Epidermal melanocyte (primary cell): ENCODE measurements at regions not wholly inside any gene's neighbourhood (a gene's known extent, or its start where the extent isn't known, plus 50 kb on each side); places are given as distances from the start of the nearest gene placed in this dataset.

Experiments
- DNase-seq: peaks from one replicate; pipeline ENCODE4 v3.0.0; 2011; ENCODE audit warnings: low spot score; ENCODE audit not compliant: insufficient read length

DNA sequence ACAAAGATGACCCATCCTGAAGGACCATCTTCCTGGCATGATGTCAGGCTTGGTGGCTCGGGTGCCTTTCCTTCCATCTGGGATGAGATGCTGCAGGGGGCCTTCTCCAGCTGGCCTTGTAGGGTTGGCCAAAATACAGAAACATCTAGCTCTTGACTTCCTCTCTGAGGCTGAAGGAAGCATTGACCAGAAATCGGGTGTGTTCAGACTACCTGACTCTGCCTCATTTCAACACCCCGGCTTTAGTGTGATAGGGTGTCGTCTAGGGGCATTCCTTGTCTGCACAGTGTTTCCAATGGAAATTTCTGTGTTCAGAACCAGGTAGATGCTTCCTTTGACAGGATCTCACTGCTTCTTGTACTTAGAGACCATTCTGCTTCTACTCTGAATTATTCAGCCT, 115.7 kb upstream of the SPRED2 start:
- no peak for DNase-seq

DNA sequence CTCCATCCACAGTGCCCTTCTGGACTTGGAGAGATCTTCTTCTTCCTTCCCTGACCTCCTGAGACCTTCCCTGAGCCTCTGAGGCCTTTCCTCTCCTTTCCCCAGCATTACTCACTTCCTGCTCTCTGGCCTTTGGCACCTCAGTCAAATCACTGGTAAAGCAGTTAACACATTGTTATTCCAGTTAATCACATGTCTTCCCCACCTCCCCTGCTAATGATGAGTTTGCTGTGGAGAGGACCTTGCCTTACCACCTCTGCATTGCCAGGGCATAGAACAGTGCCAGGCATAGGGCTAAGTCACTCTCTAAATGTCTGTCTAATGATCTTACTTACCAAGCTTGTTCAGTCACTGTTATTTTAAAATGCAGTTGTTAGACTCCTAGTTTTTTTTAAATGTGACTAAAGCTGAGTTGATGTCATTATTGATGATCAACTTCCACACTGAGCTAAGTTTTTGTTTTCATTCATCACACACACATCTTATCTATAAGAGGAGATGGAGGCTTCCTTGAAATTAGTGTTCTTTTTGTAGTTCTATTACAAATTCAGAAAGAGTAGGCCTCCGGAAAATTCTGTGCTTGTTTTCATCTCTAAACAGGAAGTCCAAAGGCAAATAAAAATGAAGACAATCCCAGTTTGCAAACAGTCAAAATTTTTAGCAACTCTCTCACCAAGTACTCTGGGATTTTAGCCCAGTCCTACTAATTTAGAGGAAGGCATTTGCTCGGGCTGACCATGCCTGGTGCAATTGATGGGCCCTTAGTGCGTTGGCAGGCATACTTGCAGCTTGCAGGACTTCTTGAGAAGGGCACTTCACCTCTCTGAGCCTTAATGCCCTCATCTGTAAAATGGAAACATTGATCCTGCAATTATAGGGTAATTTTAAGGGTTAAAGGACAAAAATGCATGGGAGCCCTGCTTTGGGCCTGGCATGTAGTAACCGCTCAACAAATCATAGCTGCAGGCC, 113.7 kb upstream of the SPRED2 start:
- no peak for DNase-seq

DNA sequence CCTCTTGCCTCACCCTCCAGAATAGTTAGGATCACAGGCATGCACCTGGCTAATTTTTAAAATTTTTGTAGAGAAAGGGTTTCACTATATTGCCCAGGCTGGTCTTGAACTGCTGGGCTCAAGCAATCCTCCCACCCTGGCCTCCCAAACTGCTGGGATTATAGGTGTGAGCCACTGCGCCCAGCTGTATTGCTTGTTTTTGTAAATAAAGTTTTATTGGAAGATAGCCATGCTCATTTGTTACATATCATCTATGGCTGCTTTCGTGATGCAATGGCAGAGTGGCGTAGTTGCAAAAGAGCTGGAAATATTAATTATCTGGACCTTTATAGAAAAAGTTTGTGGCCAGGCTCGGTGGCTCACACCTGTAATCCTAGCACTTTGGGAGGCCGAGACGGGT, 109.4 kb upstream of the SPRED2 start:
- DNase-seq = no peak

DNA sequence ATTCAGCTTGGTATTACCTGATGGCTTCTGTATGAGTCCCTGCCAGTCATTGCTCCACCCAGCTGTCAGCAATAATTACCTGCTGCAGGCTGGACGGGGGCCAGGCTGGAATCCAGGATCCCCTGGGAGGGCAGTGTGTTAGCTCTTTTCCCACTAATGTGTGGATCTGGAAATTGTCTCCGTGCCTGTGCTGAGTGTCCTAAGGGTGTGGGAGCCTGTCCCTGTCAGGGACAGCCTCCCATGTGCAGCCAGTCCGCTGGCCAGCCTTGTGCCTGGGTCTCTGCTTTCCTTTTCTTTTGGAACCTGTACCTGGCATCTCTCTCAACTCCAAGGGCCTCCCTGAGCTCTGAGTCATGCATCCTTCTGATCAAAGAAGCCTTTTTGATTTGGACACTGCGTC, 107.2 kb upstream of the SPRED2 start:
- DNase-seq = no peak

DNA sequence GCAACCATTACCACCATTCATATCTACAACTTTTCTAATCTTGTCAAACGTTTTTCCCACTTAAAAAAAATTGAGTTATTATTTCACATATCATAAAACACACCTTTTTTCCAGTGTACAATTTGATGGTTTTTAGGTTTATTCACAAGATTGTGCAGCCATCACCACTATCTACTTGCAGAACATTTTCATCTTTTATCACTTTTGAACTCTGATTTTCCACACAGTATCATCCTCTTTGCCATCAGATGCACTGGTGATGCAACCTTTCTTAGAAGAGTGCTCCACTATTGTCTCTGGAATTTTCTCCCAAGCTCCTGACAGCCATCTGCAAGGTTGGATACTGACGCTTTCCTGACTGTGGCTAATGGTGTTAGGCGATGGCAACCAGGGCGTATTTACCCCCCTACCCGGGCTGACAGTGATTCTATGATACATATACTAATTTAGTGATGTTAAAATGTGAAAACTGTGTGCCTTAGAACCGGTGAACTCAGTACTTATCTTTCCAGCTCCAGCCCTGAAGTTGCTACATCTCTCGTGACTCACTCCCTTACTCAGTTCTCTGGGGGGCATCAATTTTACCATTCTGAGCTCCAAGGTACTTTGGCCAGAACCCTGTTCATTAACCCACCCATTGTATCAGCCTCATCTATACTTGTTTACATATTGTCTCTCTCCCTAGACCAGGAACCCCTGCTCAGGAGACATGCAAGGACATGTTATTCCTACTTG, 105.4 kb upstream of the SPRED2 start:
- no peak for DNase-seq

DNA sequence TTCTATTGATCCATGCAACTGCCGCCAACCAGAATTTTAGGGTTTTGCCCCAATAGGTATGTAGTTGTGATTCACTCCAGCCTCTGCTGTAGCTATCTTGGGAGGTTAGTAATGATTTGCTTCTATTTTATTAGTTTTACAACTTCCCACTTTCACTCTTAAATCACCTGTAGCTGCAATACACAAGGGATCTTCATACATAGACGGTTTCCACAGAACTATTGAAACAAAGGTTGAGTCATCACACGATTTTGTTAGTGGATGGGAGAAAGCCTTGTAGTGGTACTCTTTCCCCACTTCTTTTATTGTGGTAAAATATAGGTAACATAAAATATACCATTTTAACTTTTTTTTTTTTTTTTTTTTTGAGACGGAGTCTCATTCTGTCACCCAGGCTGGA, 104.2 kb upstream of the SPRED2 start:
- no peak for DNase-seq

DNA sequence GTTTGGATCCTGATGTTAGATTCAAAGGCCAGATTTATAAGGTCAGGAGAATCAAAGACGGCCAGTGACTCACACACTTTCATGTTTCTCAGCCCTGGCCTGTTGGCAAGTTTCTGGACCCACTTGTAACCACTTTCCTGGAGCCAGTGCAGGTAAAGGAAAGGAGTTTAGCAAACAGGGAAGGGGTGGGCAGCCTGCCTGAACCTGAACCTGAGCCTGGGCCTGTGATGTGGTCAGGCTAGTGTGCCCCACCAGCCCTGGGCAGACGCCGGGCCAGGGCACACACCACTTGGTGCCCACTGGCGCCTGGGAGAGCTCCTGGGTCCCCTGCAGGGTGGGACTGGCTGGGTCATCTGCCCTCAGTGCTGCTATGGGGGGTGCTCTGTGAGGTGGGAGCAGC, 100.5 kb upstream of the SPRED2 start:
- DNase-seq = no peak

DNA sequence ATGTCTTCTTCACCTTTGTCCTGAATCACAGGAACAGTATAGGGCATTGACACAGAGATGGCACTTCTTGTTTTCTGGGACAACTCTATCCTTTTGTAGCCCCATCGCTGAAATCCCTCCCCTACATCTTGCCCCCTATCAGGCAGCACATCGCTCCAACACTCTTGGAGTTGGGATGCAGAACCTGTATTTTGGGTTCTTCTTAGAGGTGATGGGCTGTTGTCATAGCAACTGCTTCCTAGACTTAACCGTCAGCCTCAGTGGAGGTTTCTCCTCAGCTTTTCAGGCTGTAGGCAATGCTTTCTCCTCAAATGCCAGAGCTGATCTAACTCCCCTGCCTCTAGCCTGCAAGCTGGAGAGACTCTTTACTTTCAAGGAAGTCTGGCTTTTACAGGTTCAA, 99.9 kb upstream of the SPRED2 start:
- DNase-seq = no peak

DNA sequence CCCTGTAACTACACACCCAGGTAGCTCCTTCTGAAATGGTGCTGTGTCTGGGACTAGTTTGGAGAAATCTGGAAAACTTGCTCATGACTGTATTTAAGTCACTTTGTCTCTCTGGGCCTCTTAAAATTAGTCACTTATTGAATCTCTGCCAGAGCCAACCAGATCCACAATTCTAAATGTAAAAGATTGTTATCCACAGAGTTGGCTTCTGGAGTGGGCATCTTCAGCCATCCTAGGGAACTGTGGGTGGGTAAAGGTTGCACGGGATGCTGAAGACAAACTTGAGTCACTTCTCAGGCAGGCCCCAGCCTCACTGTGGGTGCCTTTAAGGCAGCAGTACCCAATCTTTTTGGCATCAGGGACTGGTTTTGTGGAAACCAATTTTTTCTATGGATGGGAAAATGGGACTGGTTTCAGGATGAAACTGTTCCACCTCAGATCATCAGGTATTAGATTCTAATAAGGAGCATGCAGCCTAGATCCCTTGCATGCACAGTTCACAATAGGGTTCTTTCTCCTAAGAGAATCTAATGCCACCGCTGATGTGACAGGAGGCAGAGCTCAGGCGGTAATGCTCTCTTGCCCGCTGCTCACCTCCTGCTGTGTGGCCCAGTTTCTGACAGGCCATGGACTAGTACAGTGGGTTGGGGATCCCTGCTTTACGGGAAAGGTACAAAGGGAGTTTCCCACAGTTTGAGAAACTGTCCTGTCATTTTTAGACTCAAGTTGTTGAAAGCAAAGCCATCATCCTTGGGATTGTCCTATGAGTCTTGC, 98.3 kb upstream of the SPRED2 start:
- DNase-seq = no peak

DNA sequence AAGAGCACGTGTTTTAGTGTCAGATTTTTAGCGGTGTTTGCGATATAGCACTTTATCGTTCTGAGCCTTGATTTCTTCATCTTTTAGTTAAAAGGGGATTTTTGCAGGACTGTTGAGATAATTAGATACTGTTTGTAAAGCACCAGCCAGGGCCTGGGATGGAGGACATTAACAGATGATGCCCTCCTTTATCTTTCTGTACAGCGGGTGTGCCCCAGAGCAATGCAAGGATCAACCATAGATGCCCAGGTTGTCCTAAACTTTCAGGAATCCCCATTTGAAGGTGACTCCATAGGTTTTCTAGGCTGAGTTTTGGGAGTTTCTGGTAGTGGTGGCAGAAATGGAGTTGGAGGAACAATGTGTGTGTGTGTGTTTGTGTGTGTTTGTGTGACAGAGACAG, 97.0 kb upstream of the SPRED2 start:
- DNase-seq = no peak

DNA sequence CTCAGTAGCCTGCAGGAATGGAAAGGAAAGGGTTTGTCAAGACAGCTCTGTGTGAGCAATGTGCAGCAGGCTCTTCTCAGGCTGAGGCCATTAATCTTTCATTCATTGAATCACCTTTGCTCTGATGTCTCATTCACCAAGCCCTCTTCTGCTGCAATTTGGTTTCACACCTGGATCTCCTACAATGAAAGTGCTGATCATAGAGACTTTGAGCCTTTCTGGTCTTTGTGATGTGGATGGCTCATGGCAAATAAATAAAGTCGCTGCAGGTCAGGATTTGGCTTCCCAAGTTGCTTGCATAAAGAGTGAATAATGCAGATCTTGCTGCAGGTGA, 95.8 kb upstream of the SPRED2 start:
- DNase-seq = no peak

DNA sequence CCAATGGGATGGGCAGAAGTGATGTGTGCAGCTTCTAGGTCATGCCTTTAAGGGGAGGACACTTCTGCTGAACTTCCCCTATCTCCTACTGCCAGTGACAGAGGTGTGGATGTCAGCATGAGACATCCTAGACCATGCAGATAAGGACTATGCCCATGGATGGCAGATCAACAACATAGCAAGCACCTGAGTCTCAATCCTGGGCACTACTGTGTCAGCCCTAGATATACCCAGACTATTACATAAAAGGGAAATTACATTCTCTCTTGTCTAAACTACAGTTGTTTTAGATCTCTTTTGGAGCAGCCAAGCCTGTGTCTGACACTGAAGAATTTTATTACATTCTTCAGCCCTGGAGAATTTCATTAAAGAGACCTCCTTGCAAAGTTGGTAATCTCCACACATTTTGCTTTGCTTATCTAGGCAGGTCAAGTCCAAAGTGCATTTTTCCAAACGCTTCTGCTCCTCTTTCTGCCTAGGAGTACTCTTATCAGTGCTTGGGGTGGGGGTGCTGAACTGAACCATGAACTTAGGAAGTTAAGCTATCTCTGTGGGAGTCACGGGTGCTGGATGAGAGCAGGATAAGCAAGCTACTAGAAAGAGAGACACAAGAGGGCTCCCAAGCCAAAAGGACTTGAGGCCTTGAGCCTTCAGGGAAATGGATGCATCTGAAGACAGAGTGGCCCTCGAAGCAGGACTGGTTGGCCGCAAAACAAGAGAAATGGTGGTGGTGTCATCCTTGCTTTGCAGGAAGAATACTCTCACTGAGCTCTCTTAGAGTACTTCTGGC, 95.2 kb upstream of the SPRED2 start:
- no peak for DNase-seq

DNA sequence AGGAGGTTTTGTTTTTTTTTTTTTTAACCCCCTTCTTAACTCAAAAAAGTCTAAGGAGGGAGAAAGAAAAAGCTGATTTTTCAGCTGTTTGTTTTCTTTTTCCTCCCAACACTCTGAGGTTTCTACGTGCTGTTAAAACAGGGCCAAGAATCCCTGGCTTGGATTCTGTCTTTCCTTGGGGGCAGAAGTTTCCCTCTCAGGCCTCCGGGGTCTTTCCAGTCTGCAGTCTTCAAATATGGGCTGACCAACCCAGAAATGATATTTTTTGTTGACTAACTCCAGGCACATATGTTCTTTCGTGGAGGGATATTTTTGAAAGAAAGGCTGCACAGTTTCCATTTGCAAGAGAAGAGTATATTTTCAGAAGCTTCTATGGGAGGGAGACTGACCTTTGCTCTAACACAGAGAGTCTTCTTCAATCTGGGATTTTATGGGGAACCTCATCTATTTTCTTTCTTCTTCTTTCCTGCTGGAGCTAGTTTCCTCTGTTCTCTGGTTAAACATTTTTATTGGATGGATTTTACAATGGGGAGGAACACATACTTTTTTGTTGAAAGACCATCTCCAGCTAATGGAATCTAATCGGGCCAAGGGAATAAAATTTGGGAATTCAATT, 93.3 kb upstream of the SPRED2 start:
- DNase-seq = no peak

DNA sequence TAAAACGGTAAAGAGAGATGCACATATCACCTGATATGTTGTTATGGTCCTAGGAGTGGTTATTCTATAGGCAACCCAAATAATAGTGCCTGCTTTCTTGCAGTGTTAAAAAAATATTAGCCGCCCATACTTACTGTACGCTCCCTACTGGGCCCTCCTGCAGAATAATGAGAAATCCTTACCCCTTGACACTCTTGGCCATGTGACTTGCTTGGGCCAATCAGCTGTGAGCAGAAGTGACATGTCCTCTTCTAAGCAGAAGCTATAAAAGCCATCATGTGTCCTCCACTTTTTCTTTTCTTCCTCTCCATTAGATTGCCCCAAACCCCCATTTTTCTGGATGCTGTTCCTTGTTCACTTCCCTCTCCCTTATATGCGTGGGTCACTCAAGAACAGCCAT, 90.5 kb upstream of the SPRED2 start:
- DNase-seq = no peak

DNA sequence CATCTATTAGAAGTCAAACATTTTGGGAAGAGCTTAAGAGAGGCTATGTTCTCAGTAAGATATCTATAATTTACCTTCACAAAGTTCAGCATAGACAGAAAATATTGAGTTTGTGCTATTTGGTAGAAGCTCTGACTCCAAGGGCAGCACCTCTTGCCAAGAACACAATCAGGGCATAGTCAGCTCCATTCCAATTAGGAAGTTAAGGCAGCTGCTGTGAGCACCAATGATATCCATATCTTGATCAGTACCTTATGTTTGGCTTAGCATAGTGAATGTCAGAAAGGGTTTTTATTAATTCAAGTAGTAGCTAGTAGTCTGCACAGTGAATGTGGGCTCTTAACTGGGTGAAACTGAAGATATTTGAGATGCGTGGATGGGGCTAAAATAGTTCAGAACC, 86.4 kb upstream of the SPRED2 start:
- no peak for DNase-seq

DNA sequence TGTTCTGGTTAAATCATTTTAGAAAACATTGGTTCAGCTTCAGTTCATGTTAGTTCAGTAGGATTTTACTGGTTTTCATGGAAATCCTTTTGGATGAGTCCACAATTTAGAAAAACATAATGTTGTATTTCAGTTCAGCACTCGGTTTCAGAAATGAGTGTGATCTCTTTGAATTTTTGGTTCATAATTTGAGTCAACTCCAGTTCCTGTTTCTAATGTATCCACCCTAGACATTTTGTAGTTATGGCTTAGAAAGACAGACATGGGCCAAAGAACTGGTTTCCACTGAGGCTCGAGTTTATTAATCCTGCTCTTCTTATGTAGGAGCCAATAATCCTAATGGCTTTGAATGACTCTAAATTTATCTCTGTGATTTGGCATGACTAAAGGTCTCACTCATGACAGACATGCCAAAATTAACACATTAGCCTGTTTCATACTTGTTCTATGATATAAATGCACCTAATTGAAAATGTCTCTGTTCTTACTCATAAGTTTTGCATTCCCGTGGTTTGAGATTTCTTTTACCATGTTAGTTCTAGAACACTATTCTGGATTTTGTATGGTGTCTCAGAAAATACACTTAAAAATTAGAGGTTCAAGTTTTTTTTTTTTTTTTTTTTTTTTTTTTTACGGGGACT, 82.3 kb upstream of the SPRED2 start:
- no peak for DNase-seq

DNA sequence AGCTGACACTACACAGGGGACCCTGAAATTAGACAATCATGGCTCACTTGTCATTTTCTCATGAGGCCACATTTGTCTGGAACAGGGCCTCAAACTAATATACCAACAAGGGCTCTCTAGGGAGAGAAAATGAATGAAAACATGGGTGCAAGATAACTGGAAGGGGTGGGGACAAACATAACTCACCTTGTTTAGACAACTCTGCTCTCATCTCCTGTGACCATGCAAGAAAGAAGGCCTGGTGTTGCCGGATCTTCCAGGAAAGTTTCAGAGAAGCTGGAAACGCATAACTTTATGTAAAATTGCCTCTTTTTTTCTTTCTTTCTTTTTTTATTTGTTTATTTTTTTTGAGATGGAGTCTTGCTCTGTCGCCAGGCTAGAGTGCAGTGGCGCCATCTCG, 80.4 kb upstream of the SPRED2 start:
- DNase-seq = no peak

DNA sequence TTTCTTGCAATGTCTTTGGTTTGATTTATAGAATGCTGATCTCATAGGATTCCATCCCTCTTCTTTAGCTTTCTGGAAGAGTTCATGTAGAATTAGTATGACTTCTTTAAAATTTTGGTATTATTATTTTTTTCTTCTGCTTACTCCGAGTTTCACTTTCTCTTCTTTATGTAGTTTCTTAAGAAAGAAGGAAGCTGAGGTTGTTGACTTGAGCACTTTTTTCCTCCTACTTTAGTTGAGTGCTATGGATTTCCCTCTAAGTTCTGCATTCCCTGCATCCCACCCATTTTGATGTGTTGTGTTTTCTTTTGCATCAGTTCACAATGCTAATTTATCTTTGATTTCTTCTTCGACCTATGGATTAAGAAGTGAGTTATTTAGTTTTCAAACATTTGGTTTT, 78.9 kb upstream of the SPRED2 start:
- no peak for DNase-seq

DNA sequence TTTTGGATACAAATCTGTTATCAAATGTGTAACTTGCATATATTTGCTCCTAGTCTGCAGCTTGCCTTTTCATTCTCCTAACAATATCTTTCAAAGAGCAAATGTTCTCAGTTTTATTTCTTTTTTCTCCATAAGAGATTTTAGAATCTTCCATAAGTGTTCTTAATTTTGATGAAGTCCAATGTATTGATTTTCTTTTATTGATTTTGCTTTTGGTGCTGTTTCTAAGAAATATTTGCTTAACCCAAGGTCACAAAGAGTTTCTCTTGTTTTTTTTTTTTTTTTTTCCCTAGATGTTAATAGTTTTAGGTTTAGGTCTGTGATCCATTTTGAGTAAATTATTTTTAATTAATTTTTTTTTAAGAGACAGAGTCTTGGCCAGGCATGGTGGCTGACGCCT, 75.8 kb upstream of the SPRED2 start:
- DNase-seq = no peak
